ENCODE measurements at regions not wholly inside any gene's neighbourhood (a gene's known extent, or its start where the extent isn't known, plus 50 kb on each side); places are given as distances from the start of the nearest gene placed in this dataset.
"Not testable (repeated sequence)": the region's sequence is repeated elsewhere in the genome, so short reads cannot be mapped to it uniquely, and the experiment has no call there.

DNA sequence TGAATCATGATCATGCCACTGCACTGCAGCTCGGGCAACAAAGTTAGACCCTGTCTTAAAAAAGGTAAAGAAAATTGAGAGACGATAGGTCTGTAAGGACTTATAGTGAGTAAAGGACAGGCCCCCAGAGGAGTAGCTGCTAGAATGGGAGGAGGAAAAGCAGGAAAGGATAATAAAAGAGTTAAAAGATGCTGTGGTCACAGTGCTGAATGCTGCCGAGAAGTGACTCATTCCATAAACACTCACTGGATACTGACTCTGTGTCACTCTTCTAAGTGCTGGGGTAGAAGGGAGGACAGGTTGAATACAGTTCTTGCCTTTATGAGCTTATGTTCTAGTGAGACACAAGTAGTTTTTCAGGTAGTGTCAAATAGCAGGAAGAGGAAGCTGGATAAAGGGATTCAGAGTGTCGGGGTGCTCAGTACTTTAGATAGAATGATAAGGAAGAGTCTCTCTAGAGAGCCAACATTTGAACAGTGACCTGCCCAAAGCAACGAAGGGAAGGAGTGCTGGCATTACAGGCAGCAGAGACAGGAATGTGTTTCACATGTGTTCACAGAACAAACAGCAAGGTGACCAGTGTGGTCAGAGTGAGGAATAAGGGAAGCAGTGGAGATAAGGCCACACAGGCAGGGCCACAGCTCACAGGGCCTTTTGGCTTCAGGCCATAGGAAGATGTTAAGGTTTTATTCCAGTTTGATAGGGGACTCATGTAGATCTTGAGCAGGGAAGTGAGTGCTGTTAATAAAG is 1240.5 kb downstream of the UQCRFS1 start:
- H3K27me3 ChIP-seq (ENCODE audit: control insufficient read depth in 3 of 3, insufficient read depth in 3 of 3, low read length in 3 of 3) = no peaks in the 10 kb centered on the region
- H3K9me3 ChIP-seq (ENCODE audit: control insufficient read depth in 3 of 3, low read length in 3 of 3) = no peaks in the 10 kb centered on the region
- H3K27ac ChIP-seq (ENCODE audit: low read depth, low read length) = no peak overlapping the region
- no peaks in the 10 kb centered on the region for H3K4me1 ChIP-seq (ENCODE audit: control insufficient read depth in 3 of 3, insufficient read depth in 3 of 3, low read length in 3 of 3)
- H3K9ac ChIP-seq (ENCODE audit: low read depth in 1 of 3, low read length in 3 of 3) = no peak overlapping the region
- no peaks in the 10 kb centered on the region for H3K36me3 ChIP-seq (ENCODE audit: control insufficient read depth in 3 of 3, insufficient read depth in 3 of 3, low read length in 3 of 3)
- no peak overlapping the region for H3K4me3 ChIP-seq (ENCODE audit: low read length in 3 of 3)

GRCh38 chr19:27971869-27972268 is 1241.1 kb downstream of the UQCRFS1 start:
- Histone ChIP-seq H3K27ac (ENCODE audit: low read depth, low read length) (no peak overlapping the region), H3K4me1 (ENCODE audit: control insufficient read depth in 3 of 3, insufficient read depth in 3 of 3, low read length in 3 of 3) (no peaks in the 10 kb centered on the region), H3K9ac (ENCODE audit: low read depth in 1 of 3, low read length in 3 of 3) (no peak overlapping the region), H3K36me3 (ENCODE audit: control insufficient read depth in 3 of 3, insufficient read depth in 3 of 3, low read length in 3 of 3) (no peaks in the 10 kb centered on the region), H3K4me3 (ENCODE audit: low read length in 3 of 3) (no peak overlapping the region), H3K9me3 (ENCODE audit: control insufficient read depth in 3 of 3, low read length in 3 of 3) (no peaks in the 10 kb centered on the region), H3K27me3 (ENCODE audit: control insufficient read depth in 3 of 3, insufficient read depth in 3 of 3, low read length in 3 of 3) (no peaks in the 10 kb centered on the region)

GRCh38 chr19:27971071-27971470 is 1241.9 kb downstream of the UQCRFS1 start:
- H3K4me3 ChIP-seq (ENCODE audit: low read length in 3 of 3) = no peak overlapping the region
- no peaks in the 10 kb centered on the region for H3K4me1 ChIP-seq (ENCODE audit: control insufficient read depth in 3 of 3, insufficient read depth in 3 of 3, low read length in 3 of 3)
- no peaks in the 10 kb centered on the region for H3K9me3 ChIP-seq (ENCODE audit: control insufficient read depth in 3 of 3, low read length in 3 of 3)
- H3K9ac ChIP-seq (ENCODE audit: low read depth in 1 of 3, low read length in 3 of 3) = no peak overlapping the region
- H3K36me3 ChIP-seq (ENCODE audit: control insufficient read depth in 3 of 3, insufficient read depth in 3 of 3, low read length in 3 of 3) = no peaks in the 10 kb centered on the region
- no peaks in the 10 kb centered on the region for H3K27me3 ChIP-seq (ENCODE audit: control insufficient read depth in 3 of 3, insufficient read depth in 3 of 3, low read length in 3 of 3)
- no peak overlapping the region for H3K27ac ChIP-seq (ENCODE audit: low read depth, low read length)

- no peak overlapping the region for H3K9ac ChIP-seq (ENCODE audit: low read depth in 1 of 3, low read length in 3 of 3)
These were observed 1246.5 kb downstream of the UQCRFS1 start for GRCh38 chr19:27966390-27966816.

GRCh38 chr19:27964185-27964584 is 1248.8 kb downstream of the UQCRFS1 start:
- H3K27me3 ChIP-seq (ENCODE audit: control insufficient read depth in 3 of 3, insufficient read depth in 3 of 3, low read length in 3 of 3) = no peaks in the 10 kb centered on the region
- H3K27ac ChIP-seq (ENCODE audit: low read depth, low read length) = no peak overlapping the region
- H3K9me3 ChIP-seq (ENCODE audit: control insufficient read depth in 3 of 3, low read length in 3 of 3) = no peaks in the 10 kb centered on the region
- H3K9ac ChIP-seq (ENCODE audit: low read depth in 1 of 3, low read length in 3 of 3) = no peak overlapping the region
- no peaks in the 10 kb centered on the region for H3K36me3 ChIP-seq (ENCODE audit: control insufficient read depth in 3 of 3, insufficient read depth in 3 of 3, low read length in 3 of 3)
- no peaks in the 10 kb centered on the region for H3K4me1 ChIP-seq (ENCODE audit: control insufficient read depth in 3 of 3, insufficient read depth in 3 of 3, low read length in 3 of 3)
- H3K4me3 ChIP-seq (ENCODE audit: low read length in 3 of 3) = no peak overlapping the region

More at GRCh38 chr19:27966390-27966816, 1246.5 kb downstream of the UQCRFS1 start:
- Histone ChIP-seq H3K27me3 (ENCODE audit: control insufficient read depth in 3 of 3, insufficient read depth in 3 of 3, low read length in 3 of 3) (no peaks in the 10 kb centered on the region), H3K9me3 (ENCODE audit: control insufficient read depth in 3 of 3, low read length in 3 of 3) (no peaks in the 10 kb centered on the region), H3K27ac (ENCODE audit: low read depth, low read length) (no peak overlapping the region), H3K4me1 (ENCODE audit: control insufficient read depth in 3 of 3, insufficient read depth in 3 of 3, low read length in 3 of 3) (no peaks in the 10 kb centered on the region), H3K36me3 (ENCODE audit: control insufficient read depth in 3 of 3, insufficient read depth in 3 of 3, low read length in 3 of 3) (no peaks in the 10 kb centered on the region), H3K4me3 (ENCODE audit: low read length in 3 of 3) (no peak overlapping the region)

DNA sequence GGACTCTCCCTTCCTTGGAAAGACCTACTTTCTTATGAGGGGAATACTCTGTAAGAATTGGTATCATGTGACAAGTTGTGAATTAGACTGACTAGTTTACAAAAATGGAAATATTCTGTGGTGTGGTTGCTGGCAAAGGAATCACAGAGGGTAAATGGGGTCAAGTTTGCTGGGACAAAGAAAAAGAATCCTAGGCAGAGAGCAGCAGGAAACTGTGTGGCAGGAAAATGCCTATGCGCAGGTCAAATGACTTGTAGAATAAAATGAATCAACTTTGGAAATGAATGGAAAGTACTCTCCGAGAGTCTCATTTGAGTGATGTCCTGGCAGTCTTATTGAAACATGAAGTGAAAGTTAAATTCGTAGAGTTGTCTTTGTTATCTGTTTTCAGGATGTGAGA is 1250.7 kb downstream of the UQCRFS1 start:
- no peaks in the 10 kb centered on the region for H3K4me1 ChIP-seq (ENCODE audit: control insufficient read depth in 3 of 3, insufficient read depth in 3 of 3, low read length in 3 of 3)

DNA sequence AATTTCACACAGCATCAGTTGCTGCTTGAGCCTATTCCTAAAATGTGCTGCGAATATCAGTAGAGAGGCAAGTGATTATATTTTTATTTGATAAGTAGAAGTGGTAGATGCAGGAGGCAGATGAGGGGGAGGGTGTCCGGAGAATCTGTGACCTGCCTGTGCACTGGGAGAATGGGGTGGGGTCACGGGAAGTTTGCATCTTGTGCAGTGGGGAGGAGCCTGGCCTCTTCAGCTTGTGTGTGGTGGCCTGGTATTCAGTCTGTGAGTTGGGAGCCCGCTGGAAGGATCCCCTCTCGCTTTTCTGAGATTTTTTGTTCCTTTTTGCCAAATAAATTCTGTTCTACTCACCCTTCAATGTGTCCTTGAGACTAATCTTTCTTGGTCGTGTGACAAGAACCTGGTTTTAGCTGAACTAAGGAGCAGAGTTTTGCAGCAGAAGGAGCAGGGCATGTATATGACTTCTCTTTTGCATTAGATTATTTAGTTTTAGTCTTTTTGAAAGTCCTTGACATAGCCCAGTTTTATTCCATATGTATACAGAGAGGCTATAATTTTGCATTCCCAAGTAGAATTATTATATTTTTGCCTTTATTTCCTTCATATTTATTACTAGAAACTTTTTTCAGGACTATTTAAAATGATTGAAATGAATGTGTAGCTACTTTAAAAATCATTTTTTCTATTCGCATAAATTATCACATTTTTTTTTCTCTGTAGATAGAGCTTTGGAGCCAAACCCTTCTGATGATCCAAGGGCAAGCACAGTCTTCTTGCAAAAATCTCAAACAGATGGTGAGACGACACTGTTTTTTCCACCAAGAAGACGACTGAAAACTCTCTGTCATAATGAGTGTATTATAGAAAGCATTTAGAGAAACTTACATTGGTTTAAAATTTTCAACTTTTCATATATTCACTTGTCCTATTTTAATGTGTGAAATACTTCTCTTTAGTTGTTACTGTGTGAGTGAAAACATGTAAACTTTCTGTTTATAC is 1257.2 kb downstream of the UQCRFS1 start:
- no peaks in the 10 kb centered on the region for H3K36me3 ChIP-seq (ENCODE audit: control insufficient read depth in 3 of 3, insufficient read depth in 3 of 3, low read length in 3 of 3)
- no peaks in the 10 kb centered on the region for H3K4me1 ChIP-seq (ENCODE audit: control insufficient read depth in 3 of 3, insufficient read depth in 3 of 3, low read length in 3 of 3)
- no peak overlapping the region for H3K4me3 ChIP-seq (ENCODE audit: low read length in 3 of 3)

More for the DNA sequence above, 1250.7 kb downstream of the UQCRFS1 start:
- Histone ChIP-seq H3K4me3 (ENCODE audit: low read length in 3 of 3) (no peak overlapping the region), H3K27ac (ENCODE audit: low read depth, low read length) (no peak overlapping the region), H3K27me3 (ENCODE audit: control insufficient read depth in 3 of 3, insufficient read depth in 3 of 3, low read length in 3 of 3) (no peaks in the 10 kb centered on the region), H3K36me3 (ENCODE audit: control insufficient read depth in 3 of 3, insufficient read depth in 3 of 3, low read length in 3 of 3) (no peaks in the 10 kb centered on the region), H3K9me3 (ENCODE audit: control insufficient read depth in 3 of 3, low read length in 3 of 3) (no peaks in the 10 kb centered on the region), H3K9ac (ENCODE audit: low read depth in 1 of 3, low read length in 3 of 3) (no peak overlapping the region)

GRCh38 chr19:27942607-27943006 is 1270.3 kb downstream of the UQCRFS1 start:
- not testable (repeated sequence) for H3K27ac ChIP-seq (ENCODE audit: low read depth, low read length); H3K36me3 ChIP-seq (ENCODE audit: control insufficient read depth in 3 of 3, insufficient read depth in 3 of 3, low read length in 3 of 3); H3K9me3 ChIP-seq (ENCODE audit: control insufficient read depth in 3 of 3, low read length in 3 of 3); H3K27me3 ChIP-seq (ENCODE audit: control insufficient read depth in 3 of 3, insufficient read depth in 3 of 3, low read length in 3 of 3); H3K9ac ChIP-seq (ENCODE audit: low read depth in 1 of 3, low read length in 3 of 3); H3K4me3 ChIP-seq (ENCODE audit: low read length in 3 of 3); H3K4me1 ChIP-seq (ENCODE audit: control insufficient read depth in 3 of 3, insufficient read depth in 3 of 3, low read length in 3 of 3)

More for the DNA sequence above, 1257.2 kb downstream of the UQCRFS1 start:
- Histone ChIP-seq H3K9me3 (ENCODE audit: control insufficient read depth in 3 of 3, low read length in 3 of 3) (no peaks in the 10 kb centered on the region), H3K27ac (ENCODE audit: low read depth, low read length) (no peak overlapping the region), H3K9ac (ENCODE audit: low read depth in 1 of 3, low read length in 3 of 3) (no peak overlapping the region), H3K27me3 (ENCODE audit: control insufficient read depth in 3 of 3, insufficient read depth in 3 of 3, low read length in 3 of 3) (no peaks in the 10 kb centered on the region)

- Histone ChIP-seq H3K9ac (ENCODE audit: low read depth in 1 of 3, low read length in 3 of 3) (no peak overlapping the region), H3K27me3 (ENCODE audit: control insufficient read depth in 3 of 3, insufficient read depth in 3 of 3, low read length in 3 of 3) (no peaks in the 10 kb centered on the region), H3K36me3 (ENCODE audit: control insufficient read depth in 3 of 3, insufficient read depth in 3 of 3, low read length in 3 of 3) (no peaks in the 10 kb centered on the region), H3K4me1 (ENCODE audit: control insufficient read depth in 3 of 3, insufficient read depth in 3 of 3, low read length in 3 of 3) (no peaks in the 10 kb centered on the region), H3K27ac (ENCODE audit: low read depth, low read length) (no peak overlapping the region), H3K4me3 (ENCODE audit: low read length in 3 of 3) (no peak overlapping the region), H3K9me3 (ENCODE audit: control insufficient read depth in 3 of 3, low read length in 3 of 3) (no peaks in the 10 kb centered on the region)
These were observed 1276.8 kb downstream of the UQCRFS1 start for GRCh38 chr19:27936139-27936538.

DNA sequence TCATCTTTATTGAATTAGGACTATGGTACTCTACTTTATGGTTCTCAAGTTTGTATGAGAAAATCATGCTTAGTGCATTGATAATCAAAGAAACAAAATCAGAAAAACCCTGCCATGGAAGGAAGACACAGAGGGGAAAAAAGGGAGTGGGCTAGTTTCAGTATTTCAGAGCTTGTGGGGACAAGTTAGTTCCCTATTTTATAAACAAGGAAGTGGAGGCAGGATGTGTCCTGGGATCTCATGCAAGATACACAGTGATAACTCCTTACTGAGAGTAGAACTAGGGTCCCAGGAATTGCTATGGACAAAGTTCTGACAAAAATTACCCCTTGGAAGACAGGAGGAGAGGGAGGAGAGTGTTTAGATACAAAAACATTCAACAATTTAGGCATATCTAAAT is 1277.3 kb downstream of the UQCRFS1 start:
- Histone ChIP-seq H3K27me3 (ENCODE audit: control insufficient read depth in 3 of 3, insufficient read depth in 3 of 3, low read length in 3 of 3) (no peaks in the 10 kb centered on the region), H3K9me3 (ENCODE audit: control insufficient read depth in 3 of 3, low read length in 3 of 3) (no peaks in the 10 kb centered on the region), H3K4me1 (ENCODE audit: control insufficient read depth in 3 of 3, insufficient read depth in 3 of 3, low read length in 3 of 3) (no peaks in the 10 kb centered on the region), H3K27ac (ENCODE audit: low read depth, low read length) (no peak overlapping the region), H3K4me3 (ENCODE audit: low read length in 3 of 3) (no peak overlapping the region), H3K36me3 (ENCODE audit: control insufficient read depth in 3 of 3, insufficient read depth in 3 of 3, low read length in 3 of 3) (no peaks in the 10 kb centered on the region), H3K9ac (ENCODE audit: low read depth in 1 of 3, low read length in 3 of 3) (no peak overlapping the region)
